HepG2 (cell line): ENCODE measurements at regions not wholly inside any gene's neighbourhood (a gene's known extent, or its start where the extent isn't known, plus 50 kb on each side); places are given as distances from the start of the nearest gene placed in this dataset.

Source experiments
- EZH2 ChIP-seq: conservative IDR thresholded peaks from 2 replicates; pipeline ENCODE4 v1.6.1; 2012; ENCODE audit warnings: mild to moderate bottlenecking, low read depth, low read length, moderate library complexity
- GABPA ChIP-seq, 2 experiments: IDR thresholded peaks; 2 replicates each; pipeline ENCODE4 v1.6.1; 2011 to 2016; ENCODE audit warnings: low read depth in 2 of 2, low read length in 1 of 2, missing biosample characterization in 1 of 2, missing genetic modification characterization in 1 of 2
- GTF2F1 ChIP-seq: fragments of 150-350 bp; IDR thresholded peaks from 2 replicates; pipeline ENCODE4 v1.6.1; 2014; ENCODE audit warnings: low read length
- HDAC2 ChIP-seq: sonication (generic); formaldehyde crosslinking; IDR thresholded peaks from 2 replicates; pipeline ENCODE4 v1.4.0; 2020; ENCODE audit warnings: missing genetic modification reagents
- JUND ChIP-seq: sonication (generic); formaldehyde crosslinking; IDR thresholded peaks from 2 replicates; pipeline ENCODE4 v1.8.0; 2022; ENCODE audit warnings: mild to moderate bottlenecking, missing genetic modification reagents
- NR2C2 ChIP-seq: sonication (generic); formaldehyde crosslinking; IDR thresholded peaks from 2 replicates; pipeline ENCODE4 v1.4.0; 2020; ENCODE audit warnings: missing genetic modification reagents, mild to moderate bottlenecking, moderate library complexity, borderline replicate concordance
- TERF1 ChIP-seq: sonication (generic); formaldehyde crosslinking; IDR thresholded peaks from 2 replicates; pipeline ENCODE4 v1.8.0; 2022; ENCODE audit warnings: mild to moderate bottlenecking, missing genetic modification reagents, moderate library complexity
- USF2 ChIP-seq, 2 experiments: sonication (generic) in 1 of 2; formaldehyde crosslinking in 1 of 2; IDR thresholded peaks; 2 replicates each; pipeline versions ENCODE4 v1.5.1 to v1.6.1; 2011 to 2020; ENCODE audit warnings: borderline replicate concordance in 1 of 2, low read depth in 1 of 2, low read length in 1 of 2, mild to moderate bottlenecking in 1 of 2, missing genetic modification reagents in 1 of 2, moderate library complexity in 1 of 2
- ZBTB39 ChIP-seq: sonication (generic); formaldehyde crosslinking; IDR thresholded peaks from 2 replicates; pipeline ENCODE4 v1.5.0; 2020; ENCODE audit warnings: missing genetic modification reagents
- ZNF225 ChIP-seq: sonication (generic); formaldehyde crosslinking; IDR thresholded peaks from 2 replicates; pipeline ENCODE4 v1.4.0; 2020; ENCODE audit warnings: mild to moderate bottlenecking, missing genetic modification reagents
- ZNF343 ChIP-seq: sonication (generic); formaldehyde crosslinking; IDR thresholded peaks from 2 replicates; pipeline ENCODE4 v1.4.0; 2020; ENCODE audit warnings: mild to moderate bottlenecking, missing genetic modification reagents
- ZNF879 ChIP-seq: sonication (generic); formaldehyde crosslinking; IDR thresholded peaks from 2 replicates; pipeline ENCODE4 v1.8.1; 2023; ENCODE audit warnings: missing genetic modification reagents
- TF ChIP-seq, protein P1 (sequence below), 2 experiments: IDR thresholded peaks; 2 replicates each; pipeline ENCODE4 v1.6.1; 2011 to 2012; ENCODE audit warnings: low read length in 2 of 2, borderline replicate concordance in 1 of 2, low read depth in 1 of 2, mild to moderate bottlenecking in 1 of 2, moderate library complexity in 1 of 2
- TF ChIP-seq, protein P2 (sequence below): sonication (generic); formaldehyde crosslinking; IDR thresholded peaks from 2 replicates; pipeline ENCODE4 v1.5.0; 2020; ENCODE audit warnings: mild to moderate bottlenecking, missing genetic modification reagents, moderate library complexity

DNA sequence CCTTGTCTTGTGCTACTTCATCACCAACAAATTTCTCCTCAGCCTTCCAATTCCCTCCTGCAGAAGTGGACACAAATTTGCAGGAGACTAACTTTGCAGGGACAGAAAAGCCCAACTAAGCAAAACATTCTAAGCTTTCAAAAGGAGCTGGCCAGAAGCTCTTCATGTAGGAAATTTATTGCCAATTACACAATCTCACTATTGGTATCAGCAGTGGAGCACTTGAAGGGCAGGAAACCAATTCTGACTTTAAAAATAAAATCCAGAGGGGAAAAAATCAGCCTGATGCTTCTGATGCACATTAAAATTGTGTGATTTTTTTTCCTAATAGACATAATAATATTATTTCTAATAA, 193.3 kb downstream of the LY86 start:
- TF ChIP-seq ZNF879 (no peak), HDAC2 (CRISPR knock-in tag) (no peak), JUND (no peak), NR2C2 (CRISPR knock-in tag) (no peak), EZH2 (no peak), TERF1 (no peak), GABPA (IDR thresholded peaks at IDR 0.05; ENCODE audit: low read depth, low read length) (no peak), GABPA (CRISPR knock-in tag; IDR thresholded peaks at IDR 0.05; ENCODE audit: low read depth) (no peak), USF2 (IDR thresholded peaks at IDR 0.05; ENCODE audit: low read depth, low read length) (no peak), USF2 (CRISPR knock-in tag; IDR thresholded peaks at IDR 0.05; ENCODE audit: borderline replicate concordance) (no peak), GTF2F1 (no peak), ZNF343 (CRISPR knock-in tag) (no peak), ZBTB39 (CRISPR knock-in tag) (no peak), ZNF225 (CRISPR knock-in tag) (no peak)
- TF ChIP-seq, protein P1, sequence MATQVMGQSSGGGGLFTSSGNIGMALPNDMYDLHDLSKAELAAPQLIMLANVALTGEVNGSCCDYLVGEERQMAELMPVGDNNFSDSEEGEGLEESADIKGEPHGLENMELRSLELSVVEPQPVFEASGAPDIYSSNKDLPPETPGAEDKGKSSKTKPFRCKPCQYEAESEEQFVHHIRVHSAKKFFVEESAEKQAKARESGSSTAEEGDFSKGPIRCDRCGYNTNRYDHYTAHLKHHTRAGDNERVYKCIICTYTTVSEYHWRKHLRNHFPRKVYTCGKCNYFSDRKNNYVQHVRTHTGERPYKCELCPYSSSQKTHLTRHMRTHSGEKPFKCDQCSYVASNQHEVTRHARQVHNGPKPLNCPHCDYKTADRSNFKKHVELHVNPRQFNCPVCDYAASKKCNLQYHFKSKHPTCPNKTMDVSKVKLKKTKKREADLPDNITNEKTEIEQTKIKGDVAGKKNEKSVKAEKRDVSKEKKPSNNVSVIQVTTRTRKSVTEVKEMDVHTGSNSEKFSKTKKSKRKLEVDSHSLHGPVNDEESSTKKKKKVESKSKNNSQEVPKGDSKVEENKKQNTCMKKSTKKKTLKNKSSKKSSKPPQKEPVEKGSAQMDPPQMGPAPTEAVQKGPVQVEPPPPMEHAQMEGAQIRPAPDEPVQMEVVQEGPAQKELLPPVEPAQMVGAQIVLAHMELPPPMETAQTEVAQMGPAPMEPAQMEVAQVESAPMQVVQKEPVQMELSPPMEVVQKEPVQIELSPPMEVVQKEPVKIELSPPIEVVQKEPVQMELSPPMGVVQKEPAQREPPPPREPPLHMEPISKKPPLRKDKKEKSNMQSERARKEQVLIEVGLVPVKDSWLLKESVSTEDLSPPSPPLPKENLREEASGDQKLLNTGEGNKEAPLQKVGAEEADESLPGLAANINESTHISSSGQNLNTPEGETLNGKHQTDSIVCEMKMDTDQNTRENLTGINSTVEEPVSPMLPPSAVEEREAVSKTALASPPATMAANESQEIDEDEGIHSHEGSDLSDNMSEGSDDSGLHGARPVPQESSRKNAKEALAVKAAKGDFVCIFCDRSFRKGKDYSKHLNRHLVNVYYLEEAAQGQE (IDR thresholded peaks at IDR 0.05; ENCODE audit: borderline replicate concordance in 1 of 2, low read depth in 1 of 2, low read length in 2 of 2) = no peak
- TF ChIP-seq, protein P2, sequence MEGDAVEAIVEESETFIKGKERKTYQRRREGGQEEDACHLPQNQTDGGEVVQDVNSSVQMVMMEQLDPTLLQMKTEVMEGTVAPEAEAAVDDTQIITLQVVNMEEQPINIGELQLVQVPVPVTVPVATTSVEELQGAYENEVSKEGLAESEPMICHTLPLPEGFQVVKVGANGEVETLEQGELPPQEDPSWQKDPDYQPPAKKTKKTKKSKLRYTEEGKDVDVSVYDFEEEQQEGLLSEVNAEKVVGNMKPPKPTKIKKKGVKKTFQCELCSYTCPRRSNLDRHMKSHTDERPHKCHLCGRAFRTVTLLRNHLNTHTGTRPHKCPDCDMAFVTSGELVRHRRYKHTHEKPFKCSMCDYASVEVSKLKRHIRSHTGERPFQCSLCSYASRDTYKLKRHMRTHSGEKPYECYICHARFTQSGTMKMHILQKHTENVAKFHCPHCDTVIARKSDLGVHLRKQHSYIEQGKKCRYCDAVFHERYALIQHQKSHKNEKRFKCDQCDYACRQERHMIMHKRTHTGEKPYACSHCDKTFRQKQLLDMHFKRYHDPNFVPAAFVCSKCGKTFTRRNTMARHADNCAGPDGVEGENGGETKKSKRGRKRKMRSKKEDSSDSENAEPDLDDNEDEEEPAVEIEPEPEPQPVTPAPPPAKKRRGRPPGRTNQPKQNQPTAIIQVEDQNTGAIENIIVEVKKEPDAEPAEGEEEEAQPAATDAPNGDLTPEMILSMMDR (CRISPR knock-in tag) = no peak
